ENCODE measurements at regions not wholly inside any gene's neighbourhood (a gene's known extent, or its start where the extent isn't known, plus 50 kb on each side); places are given as distances from the start of the nearest gene placed in this dataset.

- TF ChIP-seq NCOA2 (CRISPR knock-in tag; IDR thresholded peaks at IDR 0.05) (0 out of 2 replicates have a peak, but pooled peaks have one; percentile 13), STAT6 (CRISPR knock-in tag; IDR thresholded peaks at IDR 0.05; ENCODE audit: borderline replicate concordance) (0 out of 2 replicates have a peak, but pooled peaks have one; percentile 29), POGK (CRISPR knock-in tag; conservative IDR thresholded peaks at IDR 0.05) (0 out of 2 replicates have a peak, but pooled peaks have one; percentile 37), ZC3H13 (CRISPR knock-in tag; IDR thresholded peaks at IDR 0.05) (no peak), ZNF546 (CRISPR knock-in tag; conservative IDR thresholded peaks at IDR 0.05) (no peak), ZSCAN25 (CRISPR knock-in tag; IDR thresholded peaks at IDR 0.05) (peak; percentile 57; the same call in 1 of the 2 replicates), ZNF770 (CRISPR knock-in tag; IDR thresholded peaks at IDR 0.05) (peak; percentile 74), SOX13 (IDR thresholded peaks at IDR 0.05) (no peak), SOX13 (CRISPR knock-in tag; conservative IDR thresholded peaks at IDR 0.05 in 1 of 2, IDR thresholded peaks at IDR 0.05 in 1 of 2) (peak in 1 of 2 experiments; percentile 40; a peak in 1 of 4 replicates), SP140L (CRISPR knock-in tag; IDR thresholded peaks at IDR 0.05; ENCODE audit: borderline replicate concordance) (no peak), PRPF4 (IDR thresholded peaks at IDR 0.05; ENCODE audit: low read depth, low read length, poor library complexity, severe bottlenecking) (no peak), SMARCC2 (IDR thresholded peaks at IDR 0.05) (no peak), STAG1 (CRISPR knock-in tag; IDR thresholded peaks at IDR 0.05) (peak; percentile 100), ZFX (CRISPR knock-in tag; IDR thresholded peaks at IDR 0.05; ENCODE audit: low read depth) (peak; percentile 49; the same call in 1 of the 2 replicates), ZHX1 (CRISPR knock-in tag; IDR thresholded peaks at IDR 0.05; ENCODE audit: low read depth) (no peak), HNRNPL (IDR thresholded peaks at IDR 0.05; ENCODE audit: low read depth, low read length) (0 out of 2 replicates have a peak, but pooled peaks have one; percentile 26), THAP11 (CRISPR knock-in tag; IDR thresholded peaks at IDR 0.05) (peak; percentile 60), ZNF781 (CRISPR knock-in tag; IDR thresholded peaks at IDR 0.05; ENCODE audit: borderline replicate concordance, not compliant biosample characterization) (peak; percentile 73), SOX5 (CRISPR knock-in tag; IDR thresholded peaks at IDR 0.05; ENCODE audit: borderline replicate concordance) (0 out of 2 replicates have a peak, but pooled peaks have one; percentile 28)
Measured at GRCh38 chr2:9142551-9143263, 63.9 kb upstream of the ASAP2 start (continued).

Measured in HepG2 (cell line).